GM19023 (cell line): ENCODE measurements at regions not wholly inside any gene's neighbourhood (a gene's known extent, or its start where the extent isn't known, plus 50 kb on each side); places are given as distances from the start of the nearest gene placed in this dataset.

Source experiments
- ATAC-seq: cut with Tn5 transposase; IDR thresholded peaks from one replicate; pipeline ENCODE4 v1.9.1; 2021; ENCODE audit warnings: mild to moderate bottlenecking, moderate library complexity; ENCODE audit not compliant: unreplicated experiment

GRCh38 chr4:125511715-125512114 lies 197.0 kb downstream of the FAT4 start:
- ATAC-seq, result no peak

- ATAC-seq, result no peak
Observed at GRCh38 chr4:125515016-125515415, 200.3 kb downstream of the FAT4 start.

GRCh38 chr4:125517831-125518230 lies 203.1 kb downstream of the FAT4 start:
- no peak for ATAC-seq

- no peak for ATAC-seq
Observed at GRCh38 chr4:125518281-125518680, 203.5 kb downstream of the FAT4 start.

GRCh38 chr4:125519371-125520146 lies 204.8 kb downstream of the FAT4 start:
- no peak for ATAC-seq

DNA sequence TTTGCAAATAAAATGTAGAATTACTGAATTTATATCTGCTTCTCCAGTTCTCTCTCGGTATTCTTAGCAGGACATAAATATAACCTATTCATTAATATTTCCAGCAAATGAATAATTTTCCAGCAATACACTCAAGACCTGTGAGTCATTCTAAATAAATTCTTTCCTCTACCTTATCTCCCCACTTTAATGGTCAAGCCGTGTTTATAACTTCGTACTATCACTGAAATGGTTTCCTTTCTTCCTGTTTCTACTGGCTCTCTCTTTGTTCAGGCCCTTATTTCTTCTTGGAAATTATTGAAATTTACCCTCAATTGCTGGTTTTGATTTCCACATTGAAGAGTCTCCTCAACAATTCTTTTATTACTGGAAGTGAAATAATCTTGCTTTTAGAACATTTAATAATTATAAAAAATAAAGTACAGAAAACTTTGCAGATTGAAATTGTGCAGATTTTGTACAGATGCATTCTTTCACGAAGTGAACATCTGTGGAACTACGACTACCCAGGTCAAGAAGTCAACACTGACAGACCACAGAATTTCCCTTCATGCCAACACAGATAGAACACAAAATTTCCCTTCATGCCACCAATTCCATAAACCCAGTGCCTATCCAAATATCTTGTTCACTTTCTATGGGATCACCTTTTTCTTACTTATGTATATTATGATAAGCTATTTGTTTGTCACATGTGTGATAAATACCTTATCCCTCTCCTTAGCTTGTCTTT lies 205.7 kb downstream of the FAT4 start:
- no peak for ATAC-seq

GRCh38 chr4:125522588-125522987 lies 207.8 kb downstream of the FAT4 start:
- no peak for ATAC-seq

- ATAC-seq, result no peak
Observed at GRCh38 chr4:125522992-125523391, 208.2 kb downstream of the FAT4 start.

DNA sequence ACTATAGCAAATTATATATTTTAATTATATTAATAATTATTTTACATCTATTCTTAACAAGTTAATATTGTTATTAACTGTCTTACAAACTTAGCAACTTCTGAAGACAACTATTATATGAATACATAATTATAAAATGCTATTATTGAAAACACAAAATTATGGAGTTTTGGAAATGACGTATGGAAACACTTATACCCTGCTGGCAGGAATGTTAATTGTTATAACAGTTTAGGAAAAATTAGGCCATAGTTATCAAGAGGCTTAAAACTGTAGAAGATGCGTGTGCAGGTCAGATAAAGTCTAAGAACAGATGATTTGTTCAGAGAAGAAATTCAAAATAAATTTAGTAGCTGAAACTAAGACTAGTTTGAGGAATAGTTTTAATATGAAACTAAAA lies 211.7 kb downstream of the FAT4 start:
- no peak for ATAC-seq

GRCh38 chr4:125527681-125528080 lies 212.9 kb downstream of the FAT4 start:
- no peak for ATAC-seq

DNA sequence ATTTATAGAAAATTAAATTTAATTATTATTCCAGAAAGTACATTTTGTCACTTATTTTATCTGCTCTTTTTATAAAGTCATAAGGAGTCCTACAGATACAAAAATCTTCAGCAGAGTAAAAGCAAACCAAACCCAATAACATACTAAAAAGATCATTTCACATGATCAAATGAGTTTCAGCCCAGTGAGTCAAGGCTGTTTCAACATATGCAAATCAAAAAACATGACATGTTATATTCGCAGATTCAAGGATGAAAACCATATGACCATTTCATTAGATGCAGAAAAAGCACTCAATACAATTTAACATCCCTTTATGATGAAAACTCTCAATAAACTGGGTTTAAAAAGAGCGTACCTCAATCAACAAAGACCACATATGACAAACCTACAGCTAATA lies 214.3 kb downstream of the FAT4 start:
- no peak for ATAC-seq

DNA sequence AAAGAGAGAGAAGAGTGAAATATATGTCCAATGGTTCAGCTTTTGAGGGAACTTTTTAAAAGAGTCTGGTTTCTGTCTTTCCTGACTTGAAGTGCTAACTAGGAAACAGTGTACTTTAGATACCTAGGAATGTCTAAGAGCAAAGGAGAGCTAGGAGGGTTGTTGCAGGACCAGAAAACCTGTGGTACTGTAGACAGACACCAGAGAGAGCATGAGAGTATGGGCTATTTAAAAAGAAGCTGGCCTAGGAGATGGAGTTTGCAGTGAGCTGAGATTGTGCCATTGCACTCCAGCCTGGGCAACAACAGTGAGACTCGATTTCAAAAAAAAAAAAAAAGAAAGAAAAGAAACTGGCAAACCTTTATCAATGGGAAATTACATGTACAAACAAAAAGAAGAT lies 223.9 kb downstream of the FAT4 start:
- ATAC-seq, result no peak

- no peak for ATAC-seq
Observed at GRCh38 chr4:125539691-125540090, 224.9 kb downstream of the FAT4 start.

DNA sequence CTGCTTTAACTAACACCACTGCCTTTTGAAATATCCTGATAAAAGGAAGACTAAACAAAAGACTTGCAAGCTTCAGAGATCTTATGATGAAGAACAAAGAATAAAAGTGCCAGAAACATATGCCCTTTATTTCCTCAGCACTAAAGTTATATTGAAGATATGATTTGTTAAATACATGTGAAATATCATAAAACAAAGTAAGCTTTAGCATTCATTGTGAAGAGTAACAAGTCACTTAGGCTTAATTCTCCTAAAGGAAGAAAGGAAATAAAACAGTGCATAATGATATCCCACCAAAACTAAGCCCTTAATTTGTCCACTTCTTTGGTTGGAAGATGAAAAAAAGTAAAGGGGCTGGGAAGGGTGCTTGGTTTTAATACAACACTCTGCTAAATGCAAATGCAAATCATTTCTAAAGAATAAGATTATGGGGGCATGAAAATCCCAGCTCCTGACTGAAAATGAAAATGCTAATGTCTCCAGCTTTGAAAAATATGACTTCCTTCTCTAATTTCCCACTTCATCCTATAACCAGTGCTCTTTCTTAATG lies 227.2 kb downstream of the FAT4 start:
- ATAC-seq, result no peak

- ATAC-seq, result no peak
Observed at GRCh38 chr4:125546272-125546671, 231.5 kb downstream of the FAT4 start.

DNA sequence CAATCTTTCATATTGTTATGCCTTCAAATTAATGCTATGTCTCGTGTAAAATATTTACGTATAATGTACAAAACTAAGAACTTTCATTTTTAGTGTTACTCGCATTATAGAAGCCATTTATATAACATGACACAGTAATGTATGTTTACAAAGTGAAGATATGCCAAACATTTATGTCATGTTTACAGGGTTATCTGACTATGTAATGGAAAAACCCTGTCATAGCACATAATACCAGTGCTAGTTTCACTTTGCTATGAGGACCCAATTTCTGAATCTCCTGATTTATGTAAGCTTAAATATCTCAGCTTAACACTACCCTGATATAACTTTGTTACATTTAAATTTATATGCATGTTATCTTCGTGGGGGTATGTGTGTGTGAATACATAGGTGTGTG lies 233.1 kb downstream of the FAT4 start:
- ATAC-seq, result no peak

DNA sequence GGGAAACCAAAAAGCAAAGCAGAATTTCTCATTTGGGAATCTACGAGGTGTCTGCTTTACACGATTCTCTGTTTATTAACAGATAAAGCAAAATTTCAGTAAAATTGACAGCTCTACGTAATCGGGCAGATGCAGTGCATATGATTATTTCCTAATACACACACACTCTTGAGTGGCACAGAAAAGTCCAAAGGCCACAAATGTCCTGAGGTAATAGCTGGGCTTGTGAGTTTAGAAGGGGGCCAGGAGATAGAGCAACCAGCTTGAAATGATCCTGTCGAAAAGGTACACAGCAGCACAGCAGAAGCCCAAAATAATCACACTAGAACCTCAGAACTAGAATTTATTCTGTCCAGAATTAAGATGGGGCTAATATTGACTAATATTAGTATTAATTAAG lies 236.0 kb downstream of the FAT4 start:
- no peak for ATAC-seq

- ATAC-seq, result no peak
Observed at GRCh38 chr4:125551466-125551865, 236.7 kb downstream of the FAT4 start.

GRCh38 chr4:125551967-125552366 lies 237.2 kb downstream of the FAT4 start:
- ATAC-seq, result no peak

DNA sequence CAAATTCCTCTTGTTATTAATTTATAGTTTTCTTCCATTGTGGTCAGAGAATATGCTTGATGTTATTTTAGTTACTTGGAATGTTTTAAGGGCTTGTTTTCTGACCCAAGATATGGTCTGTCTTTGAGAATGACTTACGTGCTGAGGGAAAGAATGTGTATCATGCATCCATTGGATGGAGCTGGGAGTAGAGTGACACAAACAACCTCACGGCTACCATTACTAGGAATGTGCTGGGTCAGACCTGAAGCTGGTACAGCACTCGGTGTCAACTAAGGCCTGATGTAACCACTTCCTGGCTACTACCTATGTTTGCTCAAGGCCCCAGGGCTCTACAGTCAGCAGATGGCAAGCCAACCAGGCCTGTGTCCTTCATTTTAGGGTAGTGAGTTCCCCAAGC lies 257.8 kb downstream of the FAT4 start:
- no peak for ATAC-seq

- no peak for ATAC-seq
Observed at GRCh38 chr4:125573368-125573767, 258.6 kb downstream of the FAT4 start.

- no peak for ATAC-seq
Observed at GRCh38 chr4:125573786-125574185, 259.0 kb downstream of the FAT4 start.
